ENCODE measurements at regions not wholly inside any gene's neighbourhood (a gene's known extent, or its start where the extent isn't known, plus 50 kb on each side); places are given as distances from the start of the nearest gene placed in this dataset.

GRCh38 chr17:65294181-65294719 is 157.1 kb downstream of the RGS9 start:
- peak; percentile 82 for TF ChIP-seq CTCF (IDR thresholded peaks at IDR 0.05)
- no peak for TF ChIP-seq ZFX (IDR thresholded peaks at IDR 0.05; ENCODE audit: borderline replicate concordance)

Data from 22Rv1 (cell line).